WERI-Rb-1 (cell line): ENCODE measurements at regions not wholly inside any gene's neighbourhood (a gene's known extent, or its start where the extent isn't known, plus 50 kb on each side); places are given as distances from the start of the nearest gene placed in this dataset.

Experiments used
- DNase-seq: peaks from one replicate; pipeline ENCODE4 v3.0.0-alpha.2; 2020
- H3K27ac ChIP-seq: fragments of 250-450 bp; sonication (Bioruptor Pico); 2 replicates; pipeline ENCODE4 v1.5.1; 2020; ENCODE audit warnings: mild to moderate bottlenecking, moderate library complexity
- H3K27me3 ChIP-seq: fragments of 250-450 bp; sonication (Bioruptor Pico); 2 replicates; pipeline ENCODE4 v1.5.1; 2021; ENCODE audit warnings: mild to moderate bottlenecking, low read depth, moderate library complexity; ENCODE audit not compliant: insufficient read depth, severe bottlenecking
- H3K36me3 ChIP-seq: fragments of 250-450 bp; sonication (Bioruptor Pico); 2 replicates; pipeline ENCODE4 v1.5.1; 2020; ENCODE audit warnings: mild to moderate bottlenecking, moderate library complexity
- H3K4me3 ChIP-seq: 2 replicates; pipeline ENCODE4 v1.5.1; 2011; ENCODE audit warnings: low read depth, mild to moderate bottlenecking, control low read depth, low read length
- H3K9me3 ChIP-seq: fragments of 250-450 bp; sonication (Bioruptor Pico); 2 replicates; pipeline ENCODE4 v1.5.1; 2021; ENCODE audit warnings: mild to moderate bottlenecking, moderate library complexity; ENCODE audit not compliant: severe bottlenecking
- CTCF ChIP-seq: IDR thresholded peaks from 2 replicates; pipeline ENCODE4 v1.5.1; 2011; ENCODE audit warnings: low read depth, mild to moderate bottlenecking, control low read depth, inconsistent platforms, low read length

DNA sequence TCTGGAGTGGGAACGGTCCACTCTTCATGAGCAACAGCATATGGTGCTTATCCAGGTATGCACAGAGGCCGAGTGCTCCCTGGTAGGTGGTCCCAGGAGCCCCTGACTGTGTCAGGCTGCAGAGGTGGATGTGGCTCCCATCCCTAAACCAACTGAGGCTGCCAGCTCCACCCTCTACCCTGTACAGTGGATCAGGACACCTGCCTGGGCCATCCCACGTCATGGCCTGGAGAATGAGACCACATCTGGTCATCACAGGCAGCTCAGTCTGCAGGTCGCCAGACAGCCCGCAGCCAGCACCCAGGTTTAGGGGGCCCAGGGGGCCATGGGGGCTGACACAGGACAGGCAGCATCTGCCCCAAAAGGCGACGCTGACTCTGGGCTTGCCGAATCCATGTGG is 100.3 kb upstream of the TMEM18 start:
- Histone ChIP-seq H3K4me3 (no peak overlapping the region), H3K27ac (no peak overlapping the region), H3K9me3 (no peaks in the 10 kb centered on the region), H3K36me3 (no peaks in the 10 kb centered on the region), H3K27me3 (no peaks in the 10 kb centered on the region)
- DNase-seq: no peak
- TF ChIP-seq CTCF: no peak

DNA sequence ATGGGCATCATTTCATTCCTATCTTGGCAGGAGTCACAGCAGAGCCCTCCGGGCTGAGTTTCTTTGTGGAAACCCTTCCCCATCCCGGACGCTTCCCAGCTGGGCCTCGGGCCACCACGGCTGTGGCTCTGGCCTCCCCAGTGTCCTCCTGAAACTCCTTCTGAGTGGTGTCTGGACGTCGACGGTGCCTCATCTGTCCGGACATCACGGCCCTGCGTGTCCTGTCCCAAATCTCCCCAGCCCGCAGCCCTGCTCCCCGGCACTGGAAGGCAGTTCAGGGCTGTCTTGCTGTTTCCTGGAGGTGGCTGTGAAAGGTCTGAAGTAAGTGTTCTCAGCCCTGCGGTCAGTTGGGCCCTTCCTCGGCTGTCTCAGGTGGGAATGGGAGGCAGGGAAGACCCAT is 99.8 kb upstream of the TMEM18 start:
- Histone ChIP-seq H3K4me3 (no peak overlapping the region), H3K9me3 (no peaks in the 10 kb centered on the region), H3K27ac (no peak overlapping the region), H3K36me3 (no peaks in the 10 kb centered on the region), H3K27me3 (no peaks in the 10 kb centered on the region)
- no peak for TF ChIP-seq CTCF
- DNase-seq: no peak

DNA sequence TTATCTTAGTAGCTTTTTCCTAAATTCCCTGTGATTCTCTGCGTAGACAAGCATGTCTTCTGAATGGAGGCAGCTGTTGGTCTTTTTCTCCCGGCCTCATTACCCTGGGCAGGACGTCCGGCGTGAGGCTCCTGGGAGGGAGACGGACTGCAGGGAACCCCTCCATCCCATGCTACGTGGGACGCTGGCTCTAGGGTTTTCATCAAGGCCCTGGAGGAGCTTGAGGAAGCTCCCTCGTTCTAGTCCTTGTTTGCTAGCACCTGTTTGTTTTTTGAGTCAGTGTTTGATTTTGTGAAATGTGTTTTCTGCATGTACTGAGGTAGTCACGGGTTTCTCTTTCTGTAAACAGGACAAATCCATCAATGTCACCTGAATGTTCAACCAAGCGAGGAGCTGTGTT is 99.3 kb upstream of the TMEM18 start:
- H3K4me3 ChIP-seq: no peak overlapping the region
- H3K27me3 ChIP-seq: no peaks in the 10 kb centered on the region
- no peaks in the 10 kb centered on the region for H3K36me3 ChIP-seq
- H3K27ac ChIP-seq: no peak overlapping the region
- DNase-seq: no peak
- no peak for TF ChIP-seq CTCF
- no peaks in the 10 kb centered on the region for H3K9me3 ChIP-seq

DNA sequence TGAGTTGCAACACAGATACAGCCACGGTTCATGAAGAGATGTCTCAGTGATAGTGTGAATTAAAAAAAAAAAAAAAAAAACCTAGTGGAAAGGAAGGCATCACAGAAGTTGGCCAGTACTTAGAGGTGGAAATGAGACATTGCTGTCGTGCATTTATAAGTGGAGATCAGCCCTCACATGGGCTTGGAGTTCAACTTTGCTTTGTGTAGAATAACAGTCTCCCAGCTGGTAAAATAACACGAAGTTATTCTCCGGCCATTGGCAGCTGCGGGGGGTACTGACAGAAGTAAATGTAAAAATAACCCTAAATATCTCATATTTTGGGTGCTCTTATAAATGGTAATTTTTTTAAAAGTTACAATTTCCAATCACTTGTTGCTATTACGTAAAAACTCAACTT is 98.8 kb upstream of the TMEM18 start:
- TF ChIP-seq CTCF: no peak
- DNase-seq: no peak
- no peak overlapping the region for H3K4me3 ChIP-seq
- H3K9me3 ChIP-seq: no peaks in the 10 kb centered on the region
- H3K36me3 ChIP-seq: no peaks in the 10 kb centered on the region
- no peak overlapping the region for H3K27ac ChIP-seq
- H3K27me3 ChIP-seq: no peaks in the 10 kb centered on the region

GRCh38 chr2:774436-774835 is 97.2 kb upstream of the TMEM18 start:
- DNase-seq: no peak
- Histone ChIP-seq H3K27ac (no peak overlapping the region), H3K27me3 (no peaks in the 10 kb centered on the region), H3K36me3 (no peaks in the 10 kb centered on the region), H3K4me3 (no peak overlapping the region), H3K9me3 (no peaks in the 10 kb centered on the region)
- no peak for TF ChIP-seq CTCF

GRCh38 chr2:773256-774160 is 96.3 kb upstream of the TMEM18 start:
- TF ChIP-seq CTCF: no peak
- H3K27me3 ChIP-seq: no peaks in the 10 kb centered on the region
- no peaks in the 10 kb centered on the region for H3K36me3 ChIP-seq
- H3K9me3 ChIP-seq: no peaks in the 10 kb centered on the region
- H3K27ac ChIP-seq: no peak overlapping the region
- no peak for DNase-seq
- no peak overlapping the region for H3K4me3 ChIP-seq
